HG03442 (cell line): ENCODE measurements at regions not wholly inside any gene's neighbourhood (a gene's known extent, or its start where the extent isn't known, plus 50 kb on each side); places are given as distances from the start of the nearest gene placed in this dataset.

ENCODE experiments used
- ATAC-seq: cut with Tn5 transposase; IDR thresholded peaks from one replicate; pipeline ENCODE4 v1.9.1; 2021; ENCODE audit warnings: mild to moderate bottlenecking, moderate library complexity; ENCODE audit not compliant: unreplicated experiment

- ATAC-seq, result no peak
These were observed 328.7 kb downstream of the GABRG1 start for GRCh38 chr4:45795135-45795534.

- no peak for ATAC-seq
These were observed 345.3 kb downstream of the GABRG1 start for GRCh38 chr4:45778514-45778913.

- ATAC-seq, result no peak
These were observed 347.7 kb downstream of the GABRG1 start for GRCh38 chr4:45776146-45776545.

GRCh38 chr4:45770958-45771357 is 352.9 kb downstream of the GABRG1 start:
- no peak for ATAC-seq

GRCh38 chr4:45765521-45765920 is 358.3 kb downstream of the GABRG1 start:
- no peak for ATAC-seq

GRCh38 chr4:45751877-45752530 is 371.9 kb downstream of the GABRG1 start:
- no peak for ATAC-seq

- ATAC-seq, result no peak
These were observed 373.1 kb downstream of the GABRG1 start for GRCh38 chr4:45750721-45751120.

- ATAC-seq, result no peak
These were observed 378.1 kb downstream of the GABRG1 start for GRCh38 chr4:45745741-45746140.

- ATAC-seq, result no peak
These were observed 382.0 kb downstream of the GABRG1 start for GRCh38 chr4:45741897-45742296.

GRCh38 chr4:45732161-45732560 is 391.7 kb downstream of the GABRG1 start:
- ATAC-seq, result no peak

GRCh38 chr4:45716093-45716492 is 407.8 kb downstream of the GABRG1 start:
- no peak for ATAC-seq

GRCh38 chr4:45713996-45714395 is 409.9 kb downstream of the GABRG1 start:
- no peak for ATAC-seq

GRCh38 chr4:45701621-45702020 is 422.2 kb downstream of the GABRG1 start:
- no peak for ATAC-seq

- no peak for ATAC-seq
These were observed 430.1 kb downstream of the GABRG1 start for GRCh38 chr4:45693746-45694145.

GRCh38 chr4:45692131-45692735 is 431.6 kb downstream of the GABRG1 start:
- no peak for ATAC-seq

GRCh38 chr4:45688341-45688740 is 435.5 kb downstream of the GABRG1 start:
- ATAC-seq, result no peak

GRCh38 chr4:45679411-45679810 is 444.4 kb downstream of the GABRG1 start:
- ATAC-seq, result no peak

- no peak for ATAC-seq
These were observed 455.7 kb downstream of the GABRG1 start for GRCh38 chr4:45668128-45668527.

- no peak for ATAC-seq
These were observed 460.2 kb downstream of the GABRG1 start for GRCh38 chr4:45663628-45664081.

- ATAC-seq, result no peak
These were observed 460.9 kb downstream of the GABRG1 start for GRCh38 chr4:45663003-45663402.

GRCh38 chr4:45661893-45662292 is 462.0 kb downstream of the GABRG1 start:
- no peak for ATAC-seq

GRCh38 chr4:45650545-45650944 is 473.3 kb downstream of the GABRG1 start:
- no peak for ATAC-seq

GRCh38 chr4:45648846-45649245 is 475.0 kb downstream of the GABRG1 start:
- no peak for ATAC-seq
